Endodermal cell (in vitro differentiated cells): ENCODE measurements at regions not wholly inside any gene's neighbourhood (a gene's known extent, or its start where the extent isn't known, plus 50 kb on each side); places are given as distances from the start of the nearest gene placed in this dataset.

Source experiments
- DNase-seq: peaks from one replicate; pipeline ENCODE4 v3.0.0-alpha.2; 2017
- H3K27ac ChIP-seq: 2 replicates; pipeline ENCODE4 v1.5.1; 2013; ENCODE audit warnings: mild to moderate bottlenecking, low read depth, low read length, moderate library complexity
- H3K27me3 ChIP-seq: 2 replicates; pipeline ENCODE4 v1.6.1; 2013; ENCODE audit warnings: mild to moderate bottlenecking, low read length, moderate library complexity; ENCODE audit not compliant: insufficient read depth, control insufficient read depth, poor library complexity, severe bottlenecking
- H3K36me3 ChIP-seq: 2 replicates; pipeline ENCODE4 v1.7.0; 2013; ENCODE audit warnings: mild to moderate bottlenecking, low read length, moderate library complexity; ENCODE audit not compliant: control insufficient read depth, insufficient read depth
- H3K4me1 ChIP-seq: one replicate; pipeline ENCODE4 v1.7.0; 2013; ENCODE audit warnings: low read length; ENCODE audit not compliant: control insufficient read depth, insufficient read depth
- H3K4me3 ChIP-seq: 2 replicates; pipeline ENCODE4 v1.5.1; 2013; ENCODE audit warnings: mild to moderate bottlenecking, low read length, moderate library complexity
- H3K9ac ChIP-seq: 2 replicates; pipeline ENCODE4 v1.6.1; 2013; ENCODE audit warnings: mild to moderate bottlenecking, low read length, moderate library complexity; ENCODE audit not compliant: poor library complexity, severe bottlenecking; ENCODE audit errors: extremely low read depth
- H3K9me3 ChIP-seq: 2 replicates; pipeline ENCODE4 v1.6.1; 2013; ENCODE audit warnings: mild to moderate bottlenecking, low read length, moderate library complexity; ENCODE audit not compliant: control insufficient read depth
- H3K27ac Mint-ChIP-seq: 2 replicates; pipeline ENCODE4 v1.8.0; 2020; ENCODE audit warnings: mixed read lengths
- H3K27me3 Mint-ChIP-seq: 2 replicates; pipeline ENCODE4 v1.8.0; 2021; ENCODE audit warnings: mild to moderate bottlenecking, mixed read lengths; ENCODE audit not compliant: insufficient read depth
- H3K36me3 Mint-ChIP-seq: 2 replicates; pipeline ENCODE4 v1.8.0; 2020; ENCODE audit warnings: low read depth, mixed read lengths
- H3K4me1 Mint-ChIP-seq: 2 replicates; pipeline ENCODE4 v1.8.0; 2020; ENCODE audit warnings: mixed read lengths
- H3K4me3 Mint-ChIP-seq: 2 replicates; pipeline ENCODE4 v1.8.0; 2020; ENCODE audit warnings: mild to moderate bottlenecking, moderate library complexity, mixed read lengths
- H3K9me3 Mint-ChIP-seq: 2 replicates; pipeline ENCODE4 v1.8.0; 2020; ENCODE audit warnings: mild to moderate bottlenecking, mixed read lengths
- WGBS, 2 experiments: methylation state at CpG; one replicate each; pipeline versions ENCODE4 v1.1.5 to v1.1.7; 2013; ENCODE audit warnings: missing lambda C conversion rate in 2 of 2, mixed read lengths in 1 of 2; ENCODE audit not compliant: insufficient coverage in 1 of 2, insufficient read length in 1 of 2; 5-methylcytosine and 5-hydroxymethylcytosine counted together
- TF ChIP-seq, protein P1 (sequence below): fragments of 200-600 bp; sonication (generic); conservative IDR thresholded peaks from 2 replicates; pipeline ENCODE4 v1.5.0; 2021; ENCODE audit warnings: antibody characterized with exemption, mild to moderate bottlenecking

DNA sequence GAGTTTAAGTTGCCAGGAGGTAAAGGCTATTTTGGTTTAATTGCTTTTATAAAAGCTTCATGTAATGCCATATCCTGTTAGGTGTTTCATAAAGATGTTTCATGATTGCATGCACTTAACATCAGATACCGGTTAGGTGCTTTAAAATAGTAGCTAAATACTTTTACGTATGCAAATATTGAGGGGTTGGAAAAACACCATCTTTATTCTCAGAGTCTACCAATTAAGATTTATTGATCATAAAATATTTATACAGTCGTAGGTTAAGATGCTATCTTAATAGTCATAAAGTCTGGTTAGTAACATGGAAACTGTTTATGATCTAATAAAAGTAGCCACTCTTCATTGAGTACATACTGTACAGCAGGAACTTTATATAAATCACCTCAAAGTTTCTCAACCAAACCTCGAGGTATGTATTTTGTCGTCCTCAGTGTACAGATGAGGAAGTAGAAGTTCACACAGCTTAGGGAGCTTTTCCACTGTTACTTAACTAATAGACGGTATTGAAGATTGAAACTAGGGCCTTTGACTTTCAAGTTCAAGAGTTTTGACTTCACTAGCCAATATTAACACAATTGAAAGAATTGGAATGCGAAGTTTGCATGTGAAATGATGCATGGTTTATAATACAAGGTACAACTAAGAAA is 897.1 kb downstream of the GATA3 start:
- 88 to 89% methylated on average over 3 to 6 of the region's 7 CpGs for WGBS, 2 experiments
- H3K36me3 Mint-ChIP-seq: no peaks in the 10 kb centered on the region
- Histone ChIP-seq H3K9me3 (no peaks in the 10 kb centered on the region), H3K27ac (no peak overlapping the region), H3K9ac (no peak overlapping the region), H3K27me3 (no peaks in the 10 kb centered on the region), H3K4me1 (no peaks in the 10 kb centered on the region), H3K36me3 (no peaks in the 10 kb centered on the region), H3K4me3 (no peak overlapping the region)
- H3K4me1 Mint-ChIP-seq: no peaks in the 10 kb centered on the region
- H3K27me3 Mint-ChIP-seq: peaks cover 2% of the 10 kb centered on the region
- TF ChIP-seq, protein P1, sequence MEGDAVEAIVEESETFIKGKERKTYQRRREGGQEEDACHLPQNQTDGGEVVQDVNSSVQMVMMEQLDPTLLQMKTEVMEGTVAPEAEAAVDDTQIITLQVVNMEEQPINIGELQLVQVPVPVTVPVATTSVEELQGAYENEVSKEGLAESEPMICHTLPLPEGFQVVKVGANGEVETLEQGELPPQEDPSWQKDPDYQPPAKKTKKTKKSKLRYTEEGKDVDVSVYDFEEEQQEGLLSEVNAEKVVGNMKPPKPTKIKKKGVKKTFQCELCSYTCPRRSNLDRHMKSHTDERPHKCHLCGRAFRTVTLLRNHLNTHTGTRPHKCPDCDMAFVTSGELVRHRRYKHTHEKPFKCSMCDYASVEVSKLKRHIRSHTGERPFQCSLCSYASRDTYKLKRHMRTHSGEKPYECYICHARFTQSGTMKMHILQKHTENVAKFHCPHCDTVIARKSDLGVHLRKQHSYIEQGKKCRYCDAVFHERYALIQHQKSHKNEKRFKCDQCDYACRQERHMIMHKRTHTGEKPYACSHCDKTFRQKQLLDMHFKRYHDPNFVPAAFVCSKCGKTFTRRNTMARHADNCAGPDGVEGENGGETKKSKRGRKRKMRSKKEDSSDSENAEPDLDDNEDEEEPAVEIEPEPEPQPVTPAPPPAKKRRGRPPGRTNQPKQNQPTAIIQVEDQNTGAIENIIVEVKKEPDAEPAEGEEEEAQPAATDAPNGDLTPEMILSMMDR: no peak
- no peak overlapping the region for H3K4me3 Mint-ChIP-seq
- H3K9me3 Mint-ChIP-seq: no peaks in the 10 kb centered on the region
- no peak overlapping the region for H3K27ac Mint-ChIP-seq
- DNase-seq: no peak

GRCh38 chr10:8956400-8956799 is 901.9 kb downstream of the GATA3 start:
- H3K4me3 Mint-ChIP-seq: no peak overlapping the region
- no peaks in the 10 kb centered on the region for H3K9me3 Mint-ChIP-seq
- no peak for DNase-seq
- no peak overlapping the region for H3K9ac ChIP-seq
- H3K27me3 Mint-ChIP-seq: peaks cover 2% of the 10 kb centered on the region
- H3K27ac ChIP-seq: no peak overlapping the region
- no peak overlapping the region for H3K27ac Mint-ChIP-seq
- no peaks in the 10 kb centered on the region for H3K36me3 Mint-ChIP-seq
- H3K4me1 Mint-ChIP-seq: no peaks in the 10 kb centered on the region
- WGBS, 2 experiments: 40 to 98% methylated on average over 1 to 4 of the region's 4 CpGs
- no peak overlapping the region for H3K4me3 ChIP-seq
- TF ChIP-seq, protein P1: no peak
- no peaks in the 10 kb centered on the region for H3K36me3 ChIP-seq
- no peaks in the 10 kb centered on the region for H3K4me1 ChIP-seq
- H3K9me3 ChIP-seq: no peaks in the 10 kb centered on the region
- no peaks in the 10 kb centered on the region for H3K27me3 ChIP-seq

GRCh38 chr10:8962249-8962648 is 907.8 kb downstream of the GATA3 start:
- no peak for DNase-seq
- Histone ChIP-seq H3K27ac (no peak overlapping the region), H3K27me3 (peaks cover 7% of the 10 kb centered on the region), H3K4me1 (no peaks in the 10 kb centered on the region), H3K36me3 (no peaks in the 10 kb centered on the region), H3K9me3 (no peaks in the 10 kb centered on the region), H3K4me3 (no peak overlapping the region), H3K9ac (no peak overlapping the region)
- TF ChIP-seq, protein P1: no peak
- no peaks in the 10 kb centered on the region for H3K36me3 Mint-ChIP-seq
- no peak overlapping the region for H3K27ac Mint-ChIP-seq
- no peak overlapping the region for H3K4me3 Mint-ChIP-seq
- H3K27me3 Mint-ChIP-seq: peaks cover 5% of the 10 kb centered on the region
- H3K9me3 Mint-ChIP-seq: no peaks in the 10 kb centered on the region
- no peaks in the 10 kb centered on the region for H3K4me1 Mint-ChIP-seq
